OCI-LY1 (cell line): ENCODE measurements at regions not wholly inside any gene's neighbourhood (a gene's known extent, or its start where the extent isn't known, plus 50 kb on each side); places are given as distances from the start of the nearest gene placed in this dataset.

Experiments
- H2AFZ ChIP-seq: fragments of 200-600 bp; sonication (generic), shearing (Covaris generic); 2 replicates; pipeline ENCODE4 v1.6.0; 2014; ENCODE audit warnings: antibody characterized with exemption, mild to moderate bottlenecking, low read length
- H3F3A ChIP-seq: fragments of 200-600 bp; sonication (generic), shearing (Covaris generic); 2 replicates; pipeline ENCODE4 v1.6.0; 2014; ENCODE audit warnings: mild to moderate bottlenecking, antibody characterized with exemption, low read length, moderate library complexity; ENCODE audit not compliant: insufficient read depth
- H3K27ac ChIP-seq: fragments of 200-600 bp; sonication (generic); 2 replicates; pipeline ENCODE4 v1.5.1; 2014; ENCODE audit warnings: low read length, mixed run types, mild to moderate bottlenecking, low read depth; ENCODE audit not compliant: poor library complexity, severe bottlenecking
- H3K27me3 ChIP-seq: fragments of 200-600 bp; sonication (generic); 2 replicates; pipeline ENCODE4 v1.6.0; 2014; ENCODE audit warnings: antibody characterized with exemption, mild to moderate bottlenecking, low read length, moderate library complexity; ENCODE audit not compliant: insufficient read depth
- H3K36me3 ChIP-seq: fragments of 200-600 bp; sonication (generic); 2 replicates; pipeline ENCODE4 v1.6.1; 2014; ENCODE audit warnings: mild to moderate bottlenecking, antibody characterized with exemption, low read length, moderate library complexity, mixed read lengths; ENCODE audit not compliant: insufficient read depth
- H3K4me1 ChIP-seq: fragments of 200-600 bp; sonication (generic); 2 replicates; pipeline ENCODE4 v1.5.1; 2014; ENCODE audit warnings: mild to moderate bottlenecking, low read length, moderate library complexity; ENCODE audit not compliant: insufficient read depth, severe bottlenecking
- H3K4me2 ChIP-seq: fragments of 200-600 bp; sonication (generic), shearing (Covaris generic); 2 replicates; pipeline ENCODE4 v1.6.1; 2014; ENCODE audit warnings: low read length
- H3K4me3 ChIP-seq: fragments of 200-600 bp; sonication (generic); 2 replicates; pipeline ENCODE4 v1.5.1; 2014; ENCODE audit warnings: low read length, low read depth, mild to moderate bottlenecking, mixed read lengths; ENCODE audit not compliant: poor library complexity, severe bottlenecking
- H3K79me2 ChIP-seq: fragments of 200-600 bp; shearing (Covaris generic); 2 replicates; pipeline ENCODE4 v1.6.1; 2016; ENCODE audit warnings: mixed run types, low read length, mixed read lengths; ENCODE audit not compliant: insufficient read depth
- H3K9ac ChIP-seq: fragments of 200-600 bp; sonication (generic), shearing (Covaris generic); 2 replicates; pipeline ENCODE4 v1.6.1; 2014; ENCODE audit warnings: mild to moderate bottlenecking, low read length, mixed read lengths
- H3K9me2 ChIP-seq: fragments of 200-600 bp; sonication (generic), shearing (Covaris generic); 2 replicates; pipeline ENCODE4 v1.6.1; 2014; ENCODE audit warnings: low read depth, mild to moderate bottlenecking, low read length, mixed read lengths
- H3K9me3 ChIP-seq: fragments of 200-600 bp; shearing (Covaris generic); 2 replicates; pipeline ENCODE4 v1.6.1; 2014; ENCODE audit warnings: low read length, mixed read lengths
- H4K20me1 ChIP-seq: fragments of 200-600 bp; sonication (generic), shearing (Covaris generic); 2 replicates; pipeline ENCODE4 v1.6.0; 2016; ENCODE audit warnings: mild to moderate bottlenecking, low read length; ENCODE audit not compliant: insufficient read depth
- EZH2 ChIP-seq: fragments of 200-600 bp; sonication (generic), shearing (Covaris generic); IDR thresholded peaks from 2 replicates; pipeline ENCODE4 v1.8.0; 2017; ENCODE audit warnings: borderline replicate concordance, mixed run types, mild to moderate bottlenecking, antibody characterized with exemption, low read length, moderate library complexity, mixed read lengths
- TF ChIP-seq, protein P1 (sequence below): fragments of 200-600 bp; sonication (generic), shearing (Covaris generic); IDR thresholded peaks from 2 replicates; pipeline ENCODE4 v1.5.1; 2017; ENCODE audit warnings: mild to moderate bottlenecking, antibody characterized with exemption, low read length, moderate library complexity, mixed read lengths

DNA sequence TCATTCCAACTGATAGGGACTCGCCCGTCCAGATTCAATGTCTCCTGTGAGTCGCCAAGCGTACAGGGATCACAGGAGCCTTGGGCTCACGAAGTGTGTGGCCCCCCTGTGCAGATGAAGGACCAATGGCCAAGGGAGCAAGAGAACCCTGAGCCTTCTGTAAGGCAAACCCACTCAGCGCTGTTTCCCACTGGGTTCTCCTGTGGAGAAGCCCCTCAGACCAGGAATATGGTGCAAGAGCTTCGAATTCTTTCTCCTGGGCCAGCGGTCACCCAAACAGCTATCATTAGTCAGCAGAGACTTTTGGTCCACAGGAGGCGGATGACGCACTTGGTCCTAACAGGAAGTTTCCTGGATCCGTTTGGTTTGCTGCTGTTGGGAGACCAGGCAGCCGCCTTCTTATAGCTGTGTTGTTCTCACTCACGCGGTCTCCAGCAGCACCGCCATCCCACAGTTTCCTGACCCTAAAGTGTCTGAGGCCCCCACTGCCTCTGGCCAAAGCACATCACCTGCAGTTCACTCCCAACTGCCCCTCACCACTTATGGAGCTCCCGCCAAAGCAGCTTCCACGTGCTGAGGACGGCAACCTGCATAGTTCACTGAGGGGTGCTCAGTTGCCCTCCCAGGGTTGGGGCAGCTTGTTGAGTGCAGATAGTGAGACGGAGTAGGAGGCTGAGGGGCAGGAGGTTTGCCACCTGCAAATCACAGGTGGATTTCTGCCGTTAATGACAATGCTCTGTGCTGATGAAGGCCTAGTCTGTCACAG, 268.6 kb downstream of the ERMARD start:
- no peak overlapping the region for H3K4me2 ChIP-seq
- H3K9ac ChIP-seq = no peak overlapping the region
- TF ChIP-seq EZH2 = no peak
- TF ChIP-seq, protein P1, sequence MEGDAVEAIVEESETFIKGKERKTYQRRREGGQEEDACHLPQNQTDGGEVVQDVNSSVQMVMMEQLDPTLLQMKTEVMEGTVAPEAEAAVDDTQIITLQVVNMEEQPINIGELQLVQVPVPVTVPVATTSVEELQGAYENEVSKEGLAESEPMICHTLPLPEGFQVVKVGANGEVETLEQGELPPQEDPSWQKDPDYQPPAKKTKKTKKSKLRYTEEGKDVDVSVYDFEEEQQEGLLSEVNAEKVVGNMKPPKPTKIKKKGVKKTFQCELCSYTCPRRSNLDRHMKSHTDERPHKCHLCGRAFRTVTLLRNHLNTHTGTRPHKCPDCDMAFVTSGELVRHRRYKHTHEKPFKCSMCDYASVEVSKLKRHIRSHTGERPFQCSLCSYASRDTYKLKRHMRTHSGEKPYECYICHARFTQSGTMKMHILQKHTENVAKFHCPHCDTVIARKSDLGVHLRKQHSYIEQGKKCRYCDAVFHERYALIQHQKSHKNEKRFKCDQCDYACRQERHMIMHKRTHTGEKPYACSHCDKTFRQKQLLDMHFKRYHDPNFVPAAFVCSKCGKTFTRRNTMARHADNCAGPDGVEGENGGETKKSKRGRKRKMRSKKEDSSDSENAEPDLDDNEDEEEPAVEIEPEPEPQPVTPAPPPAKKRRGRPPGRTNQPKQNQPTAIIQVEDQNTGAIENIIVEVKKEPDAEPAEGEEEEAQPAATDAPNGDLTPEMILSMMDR = no peak
- no peaks in the 10 kb centered on the region for H3K9me2 ChIP-seq
- no peaks in the 10 kb centered on the region for H3K36me3 ChIP-seq
- H3K4me1 ChIP-seq = no peaks in the 10 kb centered on the region
- no peaks in the 10 kb centered on the region for H3K79me2 ChIP-seq
- no peaks in the 10 kb centered on the region for H3K27me3 ChIP-seq
- no peaks in the 10 kb centered on the region for H3K9me3 ChIP-seq
- H3K27ac ChIP-seq = no peak overlapping the region
- no peak overlapping the region for H2AFZ ChIP-seq
- no peaks in the 10 kb centered on the region for H3F3A ChIP-seq
- no peak overlapping the region for H3K4me3 ChIP-seq
- no peaks in the 10 kb centered on the region for H4K20me1 ChIP-seq

- Histone ChIP-seq H3K9me3 (no peaks in the 10 kb centered on the region), H3K4me1 (no peaks in the 10 kb centered on the region), H3K4me3 (no peak overlapping the region)
Observed at GRCh38 chr6:170018936-170019817, 267.8 kb downstream of the ERMARD start.

DNA sequence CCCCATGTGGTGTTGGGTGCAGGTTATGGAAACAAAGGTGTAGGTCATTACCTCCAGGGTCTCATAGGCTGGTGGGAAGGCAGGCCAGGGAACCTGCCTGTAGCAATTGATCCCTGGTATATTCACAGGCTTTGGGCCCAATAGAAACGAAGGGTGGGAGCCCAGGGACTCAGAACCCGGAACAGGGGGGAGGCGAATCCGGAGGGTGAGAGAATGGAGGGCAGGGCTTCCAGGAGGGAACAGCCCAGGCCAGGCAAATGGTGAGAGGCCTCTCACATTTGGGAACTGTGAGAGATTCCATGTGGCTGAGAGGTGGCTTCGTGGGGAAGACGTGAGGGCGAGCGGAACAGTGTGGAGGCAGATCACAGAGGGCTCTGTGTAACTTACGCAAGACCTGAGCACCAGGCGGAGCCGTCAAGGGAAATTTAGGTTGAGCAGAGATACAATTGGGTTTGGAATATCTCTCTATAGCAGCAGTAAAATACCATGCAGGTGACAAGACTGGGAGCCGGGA, 267.1 kb downstream of the ERMARD start:
- no peaks in the 10 kb centered on the region for H3K9me3 ChIP-seq
- no peaks in the 10 kb centered on the region for H3K4me1 ChIP-seq
- no peak overlapping the region for H2AFZ ChIP-seq
- no peak overlapping the region for H3K4me3 ChIP-seq
- H3K9me2 ChIP-seq = no peaks in the 10 kb centered on the region
- no peak overlapping the region for H3K4me2 ChIP-seq
- no peaks in the 10 kb centered on the region for H3F3A ChIP-seq
- H3K9ac ChIP-seq = no peak overlapping the region
- no peaks in the 10 kb centered on the region for H4K20me1 ChIP-seq
- no peaks in the 10 kb centered on the region for H3K27me3 ChIP-seq
- no peak overlapping the region for H3K27ac ChIP-seq
- no peaks in the 10 kb centered on the region for H3K36me3 ChIP-seq
- no peaks in the 10 kb centered on the region for H3K79me2 ChIP-seq
- TF ChIP-seq EZH2 = no peak
- TF ChIP-seq, protein P1 = no peak

More at GRCh38 chr6:170018936-170019817, 267.8 kb downstream of the ERMARD start:
- Histone ChIP-seq H3K9ac (no peak overlapping the region), H3K36me3 (no peaks in the 10 kb centered on the region), H3K4me2 (no peak overlapping the region), H3K27me3 (no peaks in the 10 kb centered on the region), H2AFZ (no peak overlapping the region), H3K79me2 (no peaks in the 10 kb centered on the region), H3F3A (no peaks in the 10 kb centered on the region), H4K20me1 (no peaks in the 10 kb centered on the region), H3K9me2 (no peaks in the 10 kb centered on the region), H3K27ac (no peak overlapping the region)
- TF ChIP-seq, protein P1 = no peak
- no peak for TF ChIP-seq EZH2
